ENCODE measurements at regions not wholly inside any gene's neighbourhood (a gene's known extent, or its start where the extent isn't known, plus 50 kb on each side); places are given as distances from the start of the nearest gene placed in this dataset.
A peak's percentile ranks its signal among the peaks of the same experiment; 100 is the strongest.

DNA sequence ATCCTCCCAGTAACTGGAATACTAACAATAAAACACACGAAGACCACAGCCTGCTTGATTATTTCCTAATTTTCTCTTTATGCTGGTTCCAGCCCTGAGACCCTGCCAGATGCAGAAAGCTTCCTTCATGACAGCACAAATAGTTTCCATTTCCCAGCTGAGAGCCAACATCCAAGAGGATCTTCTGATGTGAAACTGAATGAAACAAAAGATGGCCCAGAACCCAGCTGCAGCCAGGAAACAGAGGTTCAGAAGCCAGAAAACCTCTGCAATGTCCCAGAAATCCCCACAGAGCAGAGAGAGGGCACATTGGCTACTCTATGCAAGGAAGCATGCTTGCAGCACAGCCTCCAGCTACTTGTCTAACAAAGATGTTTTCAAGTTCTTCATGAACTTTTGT is 61.8 kb upstream of the PLEKHG1 start:
- Histone ChIP-seq H3K4me3 (ENCODE audit: insufficient read depth, low read depth, low read length) (no peak overlapping the region), H3K27me3 (ENCODE audit: control insufficient read depth, insufficient read depth, low read length) (no peaks in the 10 kb centered on the region), H3K36me3 (replicated peaks; ENCODE audit: control insufficient read depth, insufficient read depth, low read length) (no peaks in the 10 kb centered on the region)
- no peak for DNase-seq

- no peaks in the 10 kb centered on the region for H3K27me3 ChIP-seq (ENCODE audit: control insufficient read depth, insufficient read depth, low read length)
- H3K4me3 ChIP-seq (ENCODE audit: insufficient read depth, low read depth, low read length) = no peak overlapping the region
- H3K36me3 ChIP-seq (replicated peaks; ENCODE audit: control insufficient read depth, insufficient read depth, low read length) = no peaks in the 10 kb centered on the region
- DNase-seq = no peak
Observed at GRCh38 chr6:150539111-150539510, 60.6 kb upstream of the PLEKHG1 start.

GRCh38 chr6:150539568-150539967 is 60.1 kb upstream of the PLEKHG1 start:
- Histone ChIP-seq H3K4me3 (ENCODE audit: insufficient read depth, low read depth, low read length) (no peak overlapping the region), H3K36me3 (replicated peaks; ENCODE audit: control insufficient read depth, insufficient read depth, low read length) (no peaks in the 10 kb centered on the region), H3K27me3 (ENCODE audit: control insufficient read depth, insufficient read depth, low read length) (no peaks in the 10 kb centered on the region)
- DNase-seq = no peak

GRCh38 chr6:150541576-150541975 is 58.1 kb upstream of the PLEKHG1 start:
- Histone ChIP-seq H3K27me3 (ENCODE audit: control insufficient read depth, insufficient read depth, low read length) (no peaks in the 10 kb centered on the region), H3K36me3 (replicated peaks; ENCODE audit: control insufficient read depth, insufficient read depth, low read length) (no peaks in the 10 kb centered on the region), H3K4me3 (ENCODE audit: insufficient read depth, low read depth, low read length) (no peak overlapping the region)
- no peak for DNase-seq

- no peaks in the 10 kb centered on the region for H3K27me3 ChIP-seq (ENCODE audit: control insufficient read depth, insufficient read depth, low read length)
- DNase-seq = no peak
- no peaks in the 10 kb centered on the region for H3K36me3 ChIP-seq (replicated peaks; ENCODE audit: control insufficient read depth, insufficient read depth, low read length)
- no peak overlapping the region for H3K4me3 ChIP-seq (ENCODE audit: insufficient read depth, low read depth, low read length)
Observed at GRCh38 chr6:150543178-150543577, 56.5 kb upstream of the PLEKHG1 start.

GRCh38 chr6:150544793-150545192 is 54.9 kb upstream of the PLEKHG1 start:
- Histone ChIP-seq H3K27me3 (ENCODE audit: control insufficient read depth, insufficient read depth, low read length) (no peaks in the 10 kb centered on the region), H3K4me3 (ENCODE audit: insufficient read depth, low read depth, low read length) (no peak overlapping the region)

DNA sequence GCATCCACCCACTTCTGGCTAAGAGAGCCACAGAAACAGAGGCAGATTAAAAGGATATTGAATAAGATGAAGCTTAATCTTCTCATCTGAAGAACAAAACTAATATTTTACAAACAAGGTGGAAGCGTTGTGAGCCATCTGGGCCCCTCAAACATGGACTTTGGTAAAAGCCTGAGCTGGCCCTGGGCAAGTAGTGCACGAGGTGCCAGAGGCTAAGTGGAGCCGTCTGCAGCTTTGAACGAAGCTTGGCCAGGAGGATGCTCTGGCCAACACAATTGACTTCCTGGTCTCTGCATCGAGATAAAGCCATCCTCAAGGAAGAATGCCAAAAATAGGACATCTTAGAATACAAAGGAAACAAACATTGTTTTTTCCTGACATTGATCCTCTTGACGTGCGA is 53.2 kb upstream of the PLEKHG1 start:
- Histone ChIP-seq H3K4me3 (ENCODE audit: insufficient read depth, low read depth, low read length) (no peak overlapping the region), H3K27me3 (ENCODE audit: control insufficient read depth, insufficient read depth, low read length) (no peaks in the 10 kb centered on the region), H3K36me3 (replicated peaks; ENCODE audit: control insufficient read depth, insufficient read depth, low read length) (no peaks in the 10 kb centered on the region)
- DNase-seq = no peak

More at GRCh38 chr6:150544793-150545192, 54.9 kb upstream of the PLEKHG1 start:
- H3K36me3 ChIP-seq (replicated peaks; ENCODE audit: control insufficient read depth, insufficient read depth, low read length) = no peaks in the 10 kb centered on the region
- DNase-seq = no peak

DNA sequence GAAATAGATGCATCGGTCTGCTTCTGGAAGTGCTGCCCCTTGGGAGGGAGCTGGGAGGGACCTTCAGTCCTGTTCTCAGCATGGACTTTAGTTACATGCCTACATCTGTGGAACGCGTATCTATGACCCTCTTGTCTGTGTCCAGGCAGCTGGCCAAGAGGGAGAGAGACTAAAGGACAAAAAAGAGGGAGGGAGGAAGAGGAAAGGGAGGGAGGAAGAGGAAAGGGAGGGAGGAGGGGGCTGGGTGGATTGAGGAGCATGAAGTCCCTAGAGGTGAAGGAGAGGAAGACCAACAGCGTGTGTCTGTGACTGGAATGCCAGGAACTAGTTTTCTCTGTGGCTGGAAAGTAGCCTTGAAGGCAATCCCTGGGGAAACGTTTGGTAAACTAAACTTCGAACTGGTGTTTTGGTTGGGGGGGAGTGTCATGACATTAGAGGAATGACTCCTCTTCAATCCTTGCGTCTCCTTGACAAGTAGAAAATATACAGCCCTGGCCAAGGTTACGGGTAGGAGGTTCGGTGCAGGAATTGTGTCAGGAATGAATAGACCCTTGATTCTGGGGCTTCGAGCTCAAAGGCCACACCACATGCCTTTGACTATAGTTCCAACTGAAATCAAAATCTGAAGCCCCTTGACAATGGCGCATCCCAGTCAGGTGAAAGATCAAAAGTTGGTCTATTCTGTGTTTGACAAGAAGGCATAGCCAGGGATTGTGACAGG is 52.0 kb upstream of the PLEKHG1 start:
- no peaks in the 10 kb centered on the region for H3K36me3 ChIP-seq (replicated peaks; ENCODE audit: control insufficient read depth, insufficient read depth, low read length)
- DNase-seq = peak; percentile 19
- no peaks in the 10 kb centered on the region for H3K27me3 ChIP-seq (ENCODE audit: control insufficient read depth, insufficient read depth, low read length)
- H3K4me3 ChIP-seq (ENCODE audit: insufficient read depth, low read depth, low read length) = no peak overlapping the region

DNA sequence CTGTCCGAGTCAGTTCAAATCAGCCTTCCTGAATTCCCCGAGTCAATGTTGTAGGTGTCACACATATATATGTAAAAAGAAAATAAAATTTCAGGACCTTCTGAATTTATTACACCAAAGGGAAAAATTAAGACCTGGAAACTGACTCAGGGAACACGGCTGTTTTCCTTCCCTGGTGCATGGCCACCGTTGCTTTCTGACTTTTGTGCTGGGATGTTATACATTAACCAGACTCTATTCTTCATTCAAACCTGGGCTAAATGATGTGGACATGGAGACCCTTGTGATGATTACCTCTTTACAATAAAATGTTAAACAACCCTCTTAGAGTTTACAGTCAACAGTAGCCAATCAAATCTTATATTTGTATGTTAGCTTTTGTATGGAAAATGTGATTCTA is 51.4 kb upstream of the PLEKHG1 start:
- no peak for DNase-seq
- no peaks in the 10 kb centered on the region for H3K36me3 ChIP-seq (replicated peaks; ENCODE audit: control insufficient read depth, insufficient read depth, low read length)
- no peaks in the 10 kb centered on the region for H3K27me3 ChIP-seq (ENCODE audit: control insufficient read depth, insufficient read depth, low read length)
- no peak overlapping the region for H3K4me3 ChIP-seq (ENCODE audit: insufficient read depth, low read depth, low read length)

DNA sequence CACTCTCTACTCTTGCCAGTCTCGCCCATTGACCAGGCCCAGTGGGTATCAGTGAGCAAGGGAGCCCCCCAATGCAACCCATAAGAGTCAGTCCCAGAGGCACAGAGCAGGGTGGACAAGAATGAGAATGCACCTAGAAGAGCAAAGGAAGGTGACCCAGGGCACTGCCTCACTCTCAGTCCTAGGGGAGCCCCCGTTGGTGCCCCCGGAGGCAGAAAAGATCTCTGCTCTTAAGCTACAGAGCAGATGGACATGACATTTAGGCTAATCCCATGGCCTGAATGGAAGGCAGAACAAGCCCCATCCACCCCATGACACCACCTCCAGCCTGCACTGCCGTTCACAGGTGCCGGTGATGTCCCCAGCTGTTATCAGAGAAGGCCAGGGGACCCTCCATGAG is 50.7 kb upstream of the PLEKHG1 start:
- DNase-seq = no peak
- Histone ChIP-seq H3K27me3 (ENCODE audit: control insufficient read depth, insufficient read depth, low read length) (no peaks in the 10 kb centered on the region), H3K4me3 (ENCODE audit: insufficient read depth, low read depth, low read length) (no peak overlapping the region), H3K36me3 (replicated peaks; ENCODE audit: control insufficient read depth, insufficient read depth, low read length) (no peaks in the 10 kb centered on the region)

- Histone ChIP-seq H3K27me3 (ENCODE audit: control insufficient read depth, insufficient read depth, low read length) (no peaks in the 10 kb centered on the region), H3K4me3 (ENCODE audit: insufficient read depth, low read depth, low read length) (no peak overlapping the region), H3K36me3 (replicated peaks; ENCODE audit: control insufficient read depth, insufficient read depth, low read length) (no peaks in the 10 kb centered on the region)
- no peak for DNase-seq
Observed at GRCh38 chr6:150549674-150550101, 50.0 kb upstream of the PLEKHG1 start.
